Astrocyte of the spinal cord (primary cell): ENCODE measurements at regions not wholly inside any gene's neighbourhood (a gene's known extent, or its start where the extent isn't known, plus 50 kb on each side); places are given as distances from the start of the nearest gene placed in this dataset.

ENCODE experiments used
- DNase-seq: peaks from one replicate; pipeline ENCODE4 v3.0.0; 2011; ENCODE audit warnings: low read depth, low spot score
- H3K4me3 ChIP-seq: 2 replicates; pipeline ENCODE4 v1.5.1; 2011; ENCODE audit warnings: low read depth, mild to moderate bottlenecking, low read length, moderate library complexity
- CTCF ChIP-seq: IDR thresholded peaks from 2 replicates; pipeline ENCODE4 v1.5.1; 2012; ENCODE audit warnings: low read depth, mild to moderate bottlenecking, low read length, inconsistent platforms
- in situ Hi-C: cut with HindIII; loops from 2 replicates; pipeline ENCODE4 v1.10.0; 2017; ENCODE audit warnings: low sequenced_read_pairs

- in situ Hi-C loops, result no loop called here
- H3K4me3 ChIP-seq, result no peak overlapping the region
- no peak for DNase-seq
- no peak for TF ChIP-seq CTCF
Measured at GRCh38 chr2:67889056-67889455, 173.7 kb downstream of the C1D start.

- H3K4me3 ChIP-seq, result no peak overlapping the region
- no peak for TF ChIP-seq CTCF
- in situ Hi-C loops, result no loop called here
- DNase-seq, result no peak
Measured at GRCh38 chr2:67891642-67892041, 171.2 kb downstream of the C1D start.

- no peak for DNase-seq
- in situ Hi-C loops, result no loop called here
- no peak for TF ChIP-seq CTCF
- no peak overlapping the region for H3K4me3 ChIP-seq
Measured at GRCh38 chr2:67892339-67892846, 170.4 kb downstream of the C1D start.

GRCh38 chr2:67895227-67895941 is 167.4 kb downstream of the C1D start:
- in situ Hi-C loops, result no loop called here
- DNase-seq, result no peak
- no peak overlapping the region for H3K4me3 ChIP-seq
- TF ChIP-seq CTCF, result no peak

- no peak for TF ChIP-seq CTCF
- in situ Hi-C loops, result no loop called here
- no peak overlapping the region for H3K4me3 ChIP-seq
- no peak for DNase-seq
Measured at GRCh38 chr2:67896076-67896475, 166.7 kb downstream of the C1D start.

GRCh38 chr2:67896476-67896875 is 166.3 kb downstream of the C1D start:
- in situ Hi-C loops, result no loop called here
- no peak for DNase-seq
- TF ChIP-seq CTCF, result no peak
- H3K4me3 ChIP-seq, result no peak overlapping the region
